A549 (cell line): ENCODE measurements at regions not wholly inside any gene's neighbourhood (a gene's known extent, or its start where the extent isn't known, plus 50 kb on each side); places are given as distances from the start of the nearest gene placed in this dataset.

Source experiments
- ATAC-seq, 2 experiments: fragments of 200-7000 bp in 1 of 2; fragments of >200 bp in 1 of 2; cut with Nextera tagmentation in 1 of 2; cut with Tn5 transposase in 1 of 2; 3 replicates each; pipeline versions ENCODE4 v1.8.0 to v1.9.1; 2018 to 2020; ENCODE audit warnings: mild to moderate bottlenecking in 1 of 2, moderate library complexity in 1 of 2
- CTCF ChIA-PET: fragments of 300-600 bp; sonication (Branson Sonifier 250); formaldehyde crosslinking; extraction: SDS; loops from one replicate; lab custom pipeline; 2021; ENCODE audit warnings: antibody characterized with exemption, inconsistent platforms; lab: Yijun Ruan, JAX
- POLR2A ChIA-PET: fragments of 350-600 bp; formaldehyde crosslinking; extraction: SDS; loops from one replicate; lab custom pipeline; 2021; ENCODE audit warnings: antibody characterized with exemption, inconsistent platforms; lab: Yijun Ruan, JAX
- DNase-seq, 2 experiments: peaks; one replicate each; pipeline versions ENCODE4 v3.0.0 to v3.0.0-alpha.2; 2011 to 2016; ENCODE audit warnings: low read depth in 1 of 2, low spot score in 1 of 2
- FAIRE-seq: peaks from 2 replicates; lab custom pipeline; 2011; peaks lifted over from hg19 to GRCh38; lab: Jason Lieb, UNC
- H3K27ac ChIP-seq, 2 experiments: fragments of >200 bp; sonication (Bioruptor Twin); formaldehyde crosslinking; 3 replicates each; pipeline ENCODE4 v1.5.1; 2016 to 2017
- H3K4me1 ChIP-seq: fragments of >200 bp; sonication (Bioruptor Twin); formaldehyde crosslinking; 3 replicates; pipeline ENCODE4 v1.6.1; 2016
- H3K4me2 ChIP-seq: fragments of >200 bp; sonication (Bioruptor Twin); formaldehyde crosslinking; 3 replicates; pipeline ENCODE4 v1.6.1; 2016
- H3K4me3 ChIP-seq: fragments of >200 bp; sonication (Bioruptor Twin); formaldehyde crosslinking; 3 replicates; pipeline ENCODE4 v1.5.1; 2016
- H3K9me3 ChIP-seq: fragments of >200 bp; sonication (Bioruptor Twin); formaldehyde crosslinking; 3 replicates; pipeline ENCODE4 v1.6.1; 2016
- ATOH8 ChIP-seq: fragments of 250-450 bp; sonication (Bioruptor Pico); IDR thresholded peaks from 2 replicates; pipeline ENCODE4 v1.5.0; 2020; ENCODE audit warnings: low read depth, mild to moderate bottlenecking, moderate library complexity
- BHLHE40 ChIP-seq: IDR thresholded peaks from 2 replicates; pipeline ENCODE4 v1.6.1; 2012; ENCODE audit warnings: low read depth, low read length, inconsistent platforms
- CBX2 ChIP-seq: fragments of 200-600 bp; sonication (generic); IDR thresholded peaks from 2 replicates; pipeline ENCODE4 v1.6.1; 2016; ENCODE audit warnings: low read depth, mild to moderate bottlenecking, borderline replicate concordance
- CBX8 ChIP-seq: fragments of 200-600 bp; sonication (generic); IDR thresholded peaks from 2 replicates; pipeline ENCODE4 v1.6.1; 2016
- E2F6 ChIP-seq: IDR thresholded peaks from 2 replicates; pipeline ENCODE4 v1.6.1; 2012; ENCODE audit warnings: low read depth, borderline replicate concordance
- EHF ChIP-seq: fragments of 250-450 bp; sonication (Bioruptor Pico); IDR thresholded peaks from 2 replicates; pipeline ENCODE4 v1.5.0; 2020; ENCODE audit warnings: mild to moderate bottlenecking
- FOSB ChIP-seq: fragments of 250-450 bp; sonication (Bioruptor Pico); IDR thresholded peaks from 2 replicates; pipeline ENCODE4 v1.5.0; 2020; ENCODE audit warnings: mild to moderate bottlenecking, moderate library complexity
- HES2 ChIP-seq: fragments of >200 bp; sonication (Bioruptor Twin); formaldehyde crosslinking; IDR thresholded peaks from 2 replicates; pipeline ENCODE4 v1.6.1; 2016
- HOXA7 ChIP-seq: fragments of 250-450 bp; sonication (Bioruptor Pico); IDR thresholded peaks from 2 replicates; pipeline ENCODE4 v1.5.0; 2020; ENCODE audit warnings: mild to moderate bottlenecking, moderate library complexity
- HOXB13 ChIP-seq: fragments of 250-450 bp; sonication (Bioruptor Pico); IDR thresholded peaks from 2 replicates; pipeline ENCODE4 v1.5.0; 2020; ENCODE audit warnings: low read depth, mild to moderate bottlenecking, moderate library complexity
- KDM1A ChIP-seq: fragments of 200-600 bp; sonication (generic); IDR thresholded peaks from 2 replicates; pipeline ENCODE4 v1.6.1; 2016; ENCODE audit warnings: low read depth, mild to moderate bottlenecking
- NFE2L2 ChIP-seq: fragments of 150-350 bp; conservative IDR thresholded peaks from 2 replicates; pipeline ENCODE4 v1.6.1; 2014; ENCODE audit warnings: low read length
- PHF8 ChIP-seq: fragments of 200-600 bp; sonication (generic); IDR thresholded peaks from 2 replicates; pipeline ENCODE4 v1.6.1; 2016; ENCODE audit warnings: low read depth, mild to moderate bottlenecking, antibody characterized with exemption, moderate library complexity, borderline replicate concordance
- RAD21 ChIP-seq, 2 experiments: fragments of >200 bp in 1 of 2; sonication (Bioruptor Twin) in 1 of 2; formaldehyde crosslinking in 1 of 2; IDR thresholded peaks in 1 of 2; conservative IDR thresholded peaks in 1 of 2; 2 replicates in 1 of 2; 3 replicates in 1 of 2; pipeline ENCODE4 v1.6.1; 2012 to 2018; ENCODE audit warnings: inconsistent platforms in 1 of 2
- RCOR1 ChIP-seq: fragments of 150-350 bp; IDR thresholded peaks from 2 replicates; pipeline ENCODE4 v1.6.1; 2014; ENCODE audit warnings: antibody characterized with exemption, low read length, low read depth
- REST ChIP-seq: fragments of 200-600 bp; sonication (generic); IDR thresholded peaks from 2 replicates; pipeline ENCODE4 v1.6.1; 2016; ENCODE audit warnings: antibody characterized with exemption, mild to moderate bottlenecking, moderate library complexity
- RFX5 ChIP-seq: fragments of 450-650 bp; IDR thresholded peaks from 2 replicates; pipeline ENCODE4 v1.7.1; 2014; ENCODE audit warnings: antibody characterized with exemption, mild to moderate bottlenecking, moderate library complexity
- SREBF2 ChIP-seq: fragments of 450-650 bp; IDR thresholded peaks from 2 replicates; pipeline ENCODE4 v1.6.1; 2014; ENCODE audit warnings: mild to moderate bottlenecking, moderate library complexity
- TFCP2L1 ChIP-seq: fragments of 250-450 bp; sonication (Bioruptor Pico); IDR thresholded peaks from 2 replicates; pipeline ENCODE4 v1.5.0; 2021; ENCODE audit warnings: mild to moderate bottlenecking
- TP53 ChIP-seq: fragments of 250-450 bp; sonication (Bioruptor Pico); IDR thresholded peaks from 2 replicates; pipeline ENCODE4 v1.5.0; 2021; ENCODE audit warnings: mild to moderate bottlenecking, moderate library complexity
- ZC3H11A ChIP-seq: fragments of 450-650 bp; IDR thresholded peaks from 2 replicates; pipeline ENCODE4 v1.6.1; 2014; ENCODE audit warnings: antibody characterized with exemption, mild to moderate bottlenecking
- ZFP36 ChIP-seq: fragments of 450-650 bp; IDR thresholded peaks from 2 replicates; pipeline ENCODE4 v1.6.1; 2014; ENCODE audit warnings: borderline replicate concordance; ENCODE audit not compliant: partially characterized antibody
- ZNF302 ChIP-seq: fragments of 250-450 bp; sonication (Bioruptor Pico); IDR thresholded peaks from 2 replicates; pipeline ENCODE4 v1.9.0; 2021; ENCODE audit warnings: inconsistent platforms, mild to moderate bottlenecking, moderate library complexity
- ZSCAN20 ChIP-seq: fragments of 250-450 bp; sonication (Bioruptor Pico); IDR thresholded peaks from 2 replicates; pipeline ENCODE4 v1.8.0; 2022; ENCODE audit warnings: mild to moderate bottlenecking, moderate library complexity
- WGBS: methylation state at CpG from one replicate; pipeline ENCODE4 v1.1.6; 2017; ENCODE audit errors: missing lambda C conversion rate; 5-methylcytosine and 5-hydroxymethylcytosine counted together

GRCh38 chr11:134846328-134847082 is 434.5 kb upstream of the B3GAT1 start:
- TF ChIP-seq EHF (no peak), SREBF2 (no peak), HOXB13 (CRISPR knock-in tag) (no peak), ZC3H11A (no peak), RFX5 (no peak), KDM1A (no peak), TFCP2L1 (CRISPR knock-in tag) (no peak), ATOH8 (CRISPR knock-in tag) (no peak), ZNF302 (CRISPR knock-in tag) (no peak)
- H3K4me3 ChIP-seq, result no peak overlapping the region
- FAIRE-seq (no peak), DNase-seq (no peak), ATAC-seq (no peak)
- H3K27ac ChIP-seq, result no peak overlapping the region
- ChIA-PET POLR2A (no interaction called here), CTCF (no interaction called here)
- no peaks in the 10 kb centered on the region for H3K9me3 ChIP-seq
- H3K4me2 ChIP-seq, result no peak overlapping the region
- WGBS, result 19% methylated on average over 10 of the region's 11 CpGs
- H3K4me1 ChIP-seq, result no peaks in the 10 kb centered on the region

- Histone ChIP-seq H3K4me2 (no peak overlapping the region), H3K27ac (no peak overlapping the region), H3K9me3 (no peaks in the 10 kb centered on the region), H3K4me3 (no peak overlapping the region), H3K4me1 (no peaks in the 10 kb centered on the region)
- POLR2A ChIA-PET, result no interaction called here
- WGBS, result 20% methylated on average over 6 of the region's 13 CpGs
- TF ChIP-seq EHF (no peak), ATOH8 (CRISPR knock-in tag) (no peak), RFX5 (no peak), NFE2L2 (no peak), PHF8 (no peak)
- TF ChIP-seq, all 56 proteins: peak for 0
- ATAC-seq, result no peak
- DNase-seq, result no peak
- CTCF ChIA-PET, result no interaction called here
- no peak for FAIRE-seq
Measured at GRCh38 chr11:134845474-134846327, 433.7 kb upstream of the B3GAT1 start.

GRCh38 chr11:134844838-134845237 is 432.8 kb upstream of the B3GAT1 start:
- no peak for TF ChIP-seq ZSCAN20 (CRISPR knock-in tag)
- no peak for TF ChIP-seq SREBF2
- no peak for TF ChIP-seq E2F6
- no peak for TF ChIP-seq RAD21 (conservative IDR thresholded peaks at IDR 0.05 in 1 of 2, IDR thresholded peaks at IDR 0.05 in 1 of 2)
- no peak for TF ChIP-seq BHLHE40
- TF ChIP-seq HOXA7 (CRISPR knock-in tag), result no peak
- TF ChIP-seq FOSB (CRISPR knock-in tag), result no peak
- TF ChIP-seq CBX2, result no peak
- TF ChIP-seq HOXB13 (CRISPR knock-in tag), result no peak
- no peak for TF ChIP-seq RCOR1
- TF ChIP-seq TP53 (CRISPR knock-in tag), result no peak
- TF ChIP-seq ZFP36, result no peak
- no peak for TF ChIP-seq CBX8
- TF ChIP-seq HES2, result no peak
- no peak for TF ChIP-seq REST
- Histone ChIP-seq H3K27ac (no peak overlapping the region), H3K4me2 (no peak overlapping the region), H3K4me3 (no peak overlapping the region), H3K9me3 (no peaks in the 10 kb centered on the region), H3K4me1 (no peaks in the 10 kb centered on the region)
- CTCF ChIA-PET, result no interaction called here
- no peak for ATAC-seq
- no peak for FAIRE-seq
- WGBS, result 25% methylated on average over 6 of the region's 8 CpGs
- DNase-seq, result no peak
- POLR2A ChIA-PET, result no interaction called here
